Neural cell (in vitro differentiated cells): ENCODE measurements at regions not wholly inside any gene's neighbourhood (a gene's known extent, or its start where the extent isn't known, plus 50 kb on each side); places are given as distances from the start of the nearest gene placed in this dataset.

ENCODE experiments used
- EP300 ChIP-seq: fragments of 450-650 bp; conservative IDR thresholded peaks from 2 replicates; pipeline ENCODE4 v1.6.1; 2014; ENCODE audit warnings: antibody characterized with exemption, mild to moderate bottlenecking, moderate library complexity; ENCODE audit not compliant: poor library complexity, severe bottlenecking
- EZH2 ChIP-seq: fragments of 200-600, 300-800 bp; shearing (Covaris generic), sonication (generic); IDR thresholded peaks from 2 replicates; pipeline ENCODE4 v1.6.1; 2014; ENCODE audit warnings: antibody characterized with exemption, low read length, borderline replicate concordance, mild to moderate bottlenecking; ENCODE audit not compliant: insufficient read depth, poor library complexity, severe bottlenecking
- POLR2AphosphoS5 ChIP-seq: IDR thresholded peaks from 2 replicates; pipeline ENCODE4 v1.6.1; 2012
- TAF1 ChIP-seq: IDR thresholded peaks from 2 replicates; pipeline ENCODE4 v1.6.1; 2012; ENCODE audit warnings: low read depth
- TF ChIP-seq, protein P1 (sequence below): fragments of 450-650 bp; IDR thresholded peaks from 2 replicates; pipeline ENCODE4 v1.5.1; 2014; ENCODE audit warnings: antibody characterized with exemption, mild to moderate bottlenecking, moderate library complexity; ENCODE audit not compliant: poor library complexity, severe bottlenecking
- TF ChIP-seq, protein P2 (sequence below): IDR thresholded peaks from 2 replicates; pipeline ENCODE4 v1.6.1; 2012; ENCODE audit warnings: borderline replicate concordance

DNA sequence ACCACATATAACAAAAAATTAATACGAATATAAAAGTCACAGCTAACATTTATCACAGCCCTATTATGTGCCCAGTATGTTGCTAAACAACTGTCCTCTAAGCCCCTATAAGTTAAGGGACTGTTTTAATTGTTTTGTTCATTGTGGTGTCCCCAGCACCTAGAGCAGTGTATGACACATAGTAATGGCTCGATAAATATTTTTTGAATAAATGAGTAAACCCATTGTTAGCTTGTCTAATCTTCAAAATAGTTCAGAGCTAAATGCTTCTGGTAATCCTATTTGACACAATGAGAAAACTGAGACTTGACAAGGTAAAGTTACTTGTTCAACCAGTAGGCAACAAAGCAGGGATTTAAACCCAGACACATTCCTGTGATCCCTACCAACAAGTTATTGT is 78.4 kb upstream of the NEUROD6 start:
- TF ChIP-seq EZH2 (no peak), POLR2AphosphoS5 (no peak), EP300 (no peak), TAF1 (no peak)
- TF ChIP-seq, protein P1, sequence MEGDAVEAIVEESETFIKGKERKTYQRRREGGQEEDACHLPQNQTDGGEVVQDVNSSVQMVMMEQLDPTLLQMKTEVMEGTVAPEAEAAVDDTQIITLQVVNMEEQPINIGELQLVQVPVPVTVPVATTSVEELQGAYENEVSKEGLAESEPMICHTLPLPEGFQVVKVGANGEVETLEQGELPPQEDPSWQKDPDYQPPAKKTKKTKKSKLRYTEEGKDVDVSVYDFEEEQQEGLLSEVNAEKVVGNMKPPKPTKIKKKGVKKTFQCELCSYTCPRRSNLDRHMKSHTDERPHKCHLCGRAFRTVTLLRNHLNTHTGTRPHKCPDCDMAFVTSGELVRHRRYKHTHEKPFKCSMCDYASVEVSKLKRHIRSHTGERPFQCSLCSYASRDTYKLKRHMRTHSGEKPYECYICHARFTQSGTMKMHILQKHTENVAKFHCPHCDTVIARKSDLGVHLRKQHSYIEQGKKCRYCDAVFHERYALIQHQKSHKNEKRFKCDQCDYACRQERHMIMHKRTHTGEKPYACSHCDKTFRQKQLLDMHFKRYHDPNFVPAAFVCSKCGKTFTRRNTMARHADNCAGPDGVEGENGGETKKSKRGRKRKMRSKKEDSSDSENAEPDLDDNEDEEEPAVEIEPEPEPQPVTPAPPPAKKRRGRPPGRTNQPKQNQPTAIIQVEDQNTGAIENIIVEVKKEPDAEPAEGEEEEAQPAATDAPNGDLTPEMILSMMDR, result no peak
- TF ChIP-seq, protein P2, sequence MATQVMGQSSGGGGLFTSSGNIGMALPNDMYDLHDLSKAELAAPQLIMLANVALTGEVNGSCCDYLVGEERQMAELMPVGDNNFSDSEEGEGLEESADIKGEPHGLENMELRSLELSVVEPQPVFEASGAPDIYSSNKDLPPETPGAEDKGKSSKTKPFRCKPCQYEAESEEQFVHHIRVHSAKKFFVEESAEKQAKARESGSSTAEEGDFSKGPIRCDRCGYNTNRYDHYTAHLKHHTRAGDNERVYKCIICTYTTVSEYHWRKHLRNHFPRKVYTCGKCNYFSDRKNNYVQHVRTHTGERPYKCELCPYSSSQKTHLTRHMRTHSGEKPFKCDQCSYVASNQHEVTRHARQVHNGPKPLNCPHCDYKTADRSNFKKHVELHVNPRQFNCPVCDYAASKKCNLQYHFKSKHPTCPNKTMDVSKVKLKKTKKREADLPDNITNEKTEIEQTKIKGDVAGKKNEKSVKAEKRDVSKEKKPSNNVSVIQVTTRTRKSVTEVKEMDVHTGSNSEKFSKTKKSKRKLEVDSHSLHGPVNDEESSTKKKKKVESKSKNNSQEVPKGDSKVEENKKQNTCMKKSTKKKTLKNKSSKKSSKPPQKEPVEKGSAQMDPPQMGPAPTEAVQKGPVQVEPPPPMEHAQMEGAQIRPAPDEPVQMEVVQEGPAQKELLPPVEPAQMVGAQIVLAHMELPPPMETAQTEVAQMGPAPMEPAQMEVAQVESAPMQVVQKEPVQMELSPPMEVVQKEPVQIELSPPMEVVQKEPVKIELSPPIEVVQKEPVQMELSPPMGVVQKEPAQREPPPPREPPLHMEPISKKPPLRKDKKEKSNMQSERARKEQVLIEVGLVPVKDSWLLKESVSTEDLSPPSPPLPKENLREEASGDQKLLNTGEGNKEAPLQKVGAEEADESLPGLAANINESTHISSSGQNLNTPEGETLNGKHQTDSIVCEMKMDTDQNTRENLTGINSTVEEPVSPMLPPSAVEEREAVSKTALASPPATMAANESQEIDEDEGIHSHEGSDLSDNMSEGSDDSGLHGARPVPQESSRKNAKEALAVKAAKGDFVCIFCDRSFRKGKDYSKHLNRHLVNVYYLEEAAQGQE, result no peak
